ENCODE measurements at regions not wholly inside any gene's neighbourhood (a gene's known extent, or its start where the extent isn't known, plus 50 kb on each side); places are given as distances from the start of the nearest gene placed in this dataset.

DNA sequence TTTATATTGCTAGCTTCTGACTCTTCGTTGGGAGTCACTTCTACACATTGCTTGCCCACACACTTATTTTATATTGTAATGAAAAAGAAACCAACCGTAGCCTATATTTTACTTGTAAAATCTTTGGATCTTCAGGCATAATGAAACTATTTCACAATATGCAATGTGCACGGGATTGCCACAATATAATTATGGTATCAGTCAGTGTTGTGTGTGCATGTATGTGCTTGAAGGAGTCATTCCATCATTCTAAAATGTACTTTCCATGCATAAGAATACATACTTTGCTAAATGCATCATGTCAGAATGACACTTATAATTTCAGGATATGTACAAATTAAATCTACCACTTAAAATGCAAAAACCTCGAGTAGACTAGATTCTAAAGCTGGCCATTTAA is 64.0 kb upstream of the TLE4 start:
- H3K36me3 ChIP-seq (ENCODE audit: control insufficient read depth, insufficient read depth, low read length) = no peaks in the 10 kb centered on the region
- H3K9me3 ChIP-seq (ENCODE audit: control insufficient read depth, insufficient read depth, low read length) = no peaks in the 10 kb centered on the region
- H3K9me3 Mint-ChIP-seq = no peaks in the 10 kb centered on the region
- H3K4me1 Mint-ChIP-seq = no peaks in the 10 kb centered on the region
- no peak overlapping the region for H3K4me3 ChIP-seq (ENCODE audit: low read length)
- TF ChIP-seq, protein P1, sequence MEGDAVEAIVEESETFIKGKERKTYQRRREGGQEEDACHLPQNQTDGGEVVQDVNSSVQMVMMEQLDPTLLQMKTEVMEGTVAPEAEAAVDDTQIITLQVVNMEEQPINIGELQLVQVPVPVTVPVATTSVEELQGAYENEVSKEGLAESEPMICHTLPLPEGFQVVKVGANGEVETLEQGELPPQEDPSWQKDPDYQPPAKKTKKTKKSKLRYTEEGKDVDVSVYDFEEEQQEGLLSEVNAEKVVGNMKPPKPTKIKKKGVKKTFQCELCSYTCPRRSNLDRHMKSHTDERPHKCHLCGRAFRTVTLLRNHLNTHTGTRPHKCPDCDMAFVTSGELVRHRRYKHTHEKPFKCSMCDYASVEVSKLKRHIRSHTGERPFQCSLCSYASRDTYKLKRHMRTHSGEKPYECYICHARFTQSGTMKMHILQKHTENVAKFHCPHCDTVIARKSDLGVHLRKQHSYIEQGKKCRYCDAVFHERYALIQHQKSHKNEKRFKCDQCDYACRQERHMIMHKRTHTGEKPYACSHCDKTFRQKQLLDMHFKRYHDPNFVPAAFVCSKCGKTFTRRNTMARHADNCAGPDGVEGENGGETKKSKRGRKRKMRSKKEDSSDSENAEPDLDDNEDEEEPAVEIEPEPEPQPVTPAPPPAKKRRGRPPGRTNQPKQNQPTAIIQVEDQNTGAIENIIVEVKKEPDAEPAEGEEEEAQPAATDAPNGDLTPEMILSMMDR (IDR thresholded peaks at IDR 0.05) = no peak
- intact Hi-C loops (cut with micrococcal nuclease) = no loop called here
- no peak for ATAC-seq
- no peak overlapping the region for H3K4me3 Mint-ChIP-seq
- H3K27me3 ChIP-seq (ENCODE audit: control insufficient read depth, insufficient read depth, low read length) = no peaks in the 10 kb centered on the region
- H3K27ac Mint-ChIP-seq = no peak overlapping the region
- no peaks in the 10 kb centered on the region for H3K4me1 ChIP-seq (ENCODE audit: control insufficient read depth, insufficient read depth, low read length)
- H3K27ac ChIP-seq (ENCODE audit: low read length) = no peak overlapping the region
- no peaks in the 10 kb centered on the region for H3K36me3 Mint-ChIP-seq
- 79% methylated on average over 2 of the region's 4 CpGs for WGBS (ENCODE audit: insufficient coverage)
- H3K27me3 Mint-ChIP-seq (ENCODE audit: low read depth in 2 of 2) = peaks cover 0 to 17% of the 10 kb centered on the region in 2 donors
- no peak for DNase-seq

DNA sequence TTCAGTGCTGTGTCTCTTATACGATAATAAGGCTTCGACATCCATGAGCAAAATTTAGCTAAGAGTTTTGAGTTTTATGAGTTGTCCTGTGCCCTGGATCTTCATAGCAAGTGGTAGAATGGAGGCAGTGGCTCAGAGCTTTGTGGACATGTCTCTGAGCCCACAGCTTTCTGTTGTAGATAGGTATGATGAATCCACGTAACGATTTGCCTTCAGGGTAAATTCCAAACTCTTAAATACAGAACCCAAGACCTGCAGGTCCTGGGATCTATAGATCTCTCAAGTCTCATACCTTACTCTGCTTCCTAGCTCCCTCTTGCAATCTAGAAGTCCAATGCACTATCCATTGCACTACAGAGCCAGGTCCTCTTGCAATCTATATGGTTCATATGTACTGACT is 59.5 kb upstream of the TLE4 start:
- no peak overlapping the region for H3K27ac ChIP-seq (ENCODE audit: low read length)
- Mint-ChIP-seq H3K9me3 (no peaks in the 10 kb centered on the region), H3K4me1 (no peaks in the 10 kb centered on the region), H3K27me3 (ENCODE audit: low read depth in 2 of 2) (peaks cover 0 to 26% of the 10 kb centered on the region in 2 donors), H3K36me3 (no peaks in the 10 kb centered on the region), H3K27ac (no peak overlapping the region), H3K4me3 (no peak overlapping the region)
- 83% methylated on average over 2 of the region's 4 CpGs for WGBS (ENCODE audit: insufficient coverage)
- no peaks in the 10 kb centered on the region for H3K36me3 ChIP-seq (ENCODE audit: control insufficient read depth, insufficient read depth, low read length)
- intact Hi-C loops (cut with micrococcal nuclease) = no loop called here
- no peaks in the 10 kb centered on the region for H3K27me3 ChIP-seq (ENCODE audit: control insufficient read depth, insufficient read depth, low read length)
- no peak for ATAC-seq
- H3K9me3 ChIP-seq (ENCODE audit: control insufficient read depth, insufficient read depth, low read length) = no peaks in the 10 kb centered on the region
- DNase-seq = no peak
- no peak overlapping the region for H3K4me3 ChIP-seq (ENCODE audit: low read length)
- H3K4me1 ChIP-seq (ENCODE audit: control insufficient read depth, insufficient read depth, low read length) = no peaks in the 10 kb centered on the region
- TF ChIP-seq, protein P1 (IDR thresholded peaks at IDR 0.05) = no peak
